Fibroblast of pulmonary artery (primary cell): ENCODE measurements at regions not wholly inside any gene's neighbourhood (a gene's known extent, or its start where the extent isn't known, plus 50 kb on each side); places are given as distances from the start of the nearest gene placed in this dataset.

Experiments
- DNase-seq: peaks from one replicate; pipeline ENCODE4 v3.0.0-alpha.2; 2010; ENCODE audit warnings: low read depth
- H3K4me3 ChIP-seq: replicated peaks from 2 replicates; pipeline ENCODE4 v1.5.1; 2011; ENCODE audit warnings: low read depth, mild to moderate bottlenecking, control low read depth, low read length, moderate library complexity
- CTCF ChIP-seq: IDR thresholded peaks from 2 replicates; pipeline ENCODE4 v1.5.1; 2011; ENCODE audit warnings: mild to moderate bottlenecking, control low read depth, low read length, inconsistent platforms; ENCODE audit errors: missing control alignments

- no peak overlapping the region for H3K4me3 ChIP-seq
- no peak for DNase-seq
- no peak for TF ChIP-seq CTCF
Observed at GRCh38 chr2:236317938-236318396, 53.8 kb upstream of the ASB18 start.

- TF ChIP-seq CTCF: no peak
- no peak for DNase-seq
- no peak overlapping the region for H3K4me3 ChIP-seq
Observed at GRCh38 chr2:236318401-236318800, 54.2 kb upstream of the ASB18 start.

DNA sequence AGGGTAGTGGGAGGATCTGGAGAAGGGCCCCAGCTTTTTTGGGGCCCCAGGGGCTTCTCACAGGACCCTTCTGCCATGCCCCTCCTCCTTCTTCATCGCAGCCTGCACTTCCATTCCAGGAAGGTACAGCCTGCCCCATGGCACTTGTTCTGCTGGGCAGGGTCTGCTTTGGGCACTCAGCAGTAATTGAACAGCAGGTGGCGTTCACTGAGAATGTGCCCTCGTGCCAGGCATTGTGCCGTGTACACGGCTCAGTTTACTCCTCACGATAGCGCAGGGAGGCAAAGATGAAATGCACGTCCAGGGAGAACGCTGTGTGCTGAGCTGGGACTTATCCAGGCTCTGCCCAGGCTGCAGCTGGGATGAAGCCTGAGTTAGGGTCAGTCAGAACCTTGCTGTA is 54.8 kb upstream of the ASB18 start:
- no peak for TF ChIP-seq CTCF

GRCh38 chr2:236321415-236321814 is 57.2 kb upstream of the ASB18 start:
- TF ChIP-seq CTCF: no peak
- no peak overlapping the region for H3K4me3 ChIP-seq
- DNase-seq: no peak

More for the DNA sequence above, 54.8 kb upstream of the ASB18 start:
- no peak for DNase-seq
- no peak overlapping the region for H3K4me3 ChIP-seq

GRCh38 chr2:236333417-236334121 is 69.4 kb upstream of the ASB18 start:
- H3K4me3 ChIP-seq: no peak overlapping the region
- no peak for TF ChIP-seq CTCF
- no peak for DNase-seq

DNA sequence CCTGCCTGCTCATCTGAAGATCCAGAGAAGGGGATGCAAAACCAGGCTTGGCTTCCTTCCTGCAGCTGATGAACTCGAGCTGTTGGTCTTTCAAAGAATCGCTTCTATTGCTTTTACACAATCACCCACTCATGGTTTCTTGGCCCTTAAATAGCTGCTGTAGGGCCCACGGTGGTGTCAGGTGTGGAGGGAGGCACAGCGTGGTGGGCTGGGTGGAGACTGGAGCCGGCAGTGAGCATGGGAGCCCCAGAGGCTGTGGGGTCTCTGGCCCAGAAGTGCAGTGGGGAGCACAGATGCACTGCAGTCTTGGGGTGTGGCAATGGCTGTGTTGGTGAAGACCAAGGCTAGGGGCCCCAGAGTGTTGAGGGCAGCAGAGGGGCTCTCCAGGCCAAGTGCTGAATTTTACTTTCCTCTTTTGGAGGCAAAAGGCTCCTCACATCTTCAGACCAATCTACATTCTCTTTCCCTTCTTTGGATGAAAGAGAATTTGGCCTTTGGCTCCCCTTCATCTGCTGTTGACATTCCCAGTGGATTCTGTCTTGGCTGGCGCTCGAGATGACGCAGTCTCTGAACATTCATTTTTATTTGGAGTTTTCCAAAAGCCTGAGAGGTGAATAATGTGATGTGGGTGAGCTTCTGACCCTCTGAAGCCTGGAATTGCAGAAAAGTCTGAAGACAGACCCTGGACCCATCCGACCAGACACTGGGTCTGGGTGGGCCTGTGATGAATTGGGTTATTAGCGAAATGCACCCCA is 70.1 kb upstream of the ASB18 start:
- DNase-seq: no peak

More for the DNA sequence above, 70.1 kb upstream of the ASB18 start:
- TF ChIP-seq CTCF: no peak
- no peak overlapping the region for H3K4me3 ChIP-seq
